Femur (tissue), 1 donor: ENCODE measurements at regions not wholly inside any gene's neighbourhood (a gene's known extent, or its start where the extent isn't known, plus 50 kb on each side); places are given as distances from the start of the nearest gene placed in this dataset.

ENCODE experiments used
- DNase-seq: peaks from one replicate; pipeline ENCODE4 v3.0.0-alpha.2; 2017

GRCh38 chr7:16212610-16213009 lies 208.7 kb downstream of the CRPPA start:
- no peak for DNase-seq

- no peak for DNase-seq
These were observed 209.3 kb downstream of the CRPPA start for GRCh38 chr7:16212032-16212431.

GRCh38 chr7:16211402-16211925 lies 209.9 kb downstream of the CRPPA start:
- no peak for DNase-seq

GRCh38 chr7:16210171-16210570 lies 211.2 kb downstream of the CRPPA start:
- DNase-seq = no peak

GRCh38 chr7:16207321-16207720 lies 214.0 kb downstream of the CRPPA start:
- no peak for DNase-seq

- DNase-seq = no peak
These were observed 215.9 kb downstream of the CRPPA start for GRCh38 chr7:16205466-16205865.

- DNase-seq = no peak
These were observed 216.4 kb downstream of the CRPPA start for GRCh38 chr7:16204953-16205352.

GRCh38 chr7:16203065-16203464 lies 218.3 kb downstream of the CRPPA start:
- DNase-seq = no peak

GRCh38 chr7:16202303-16202702 lies 219.0 kb downstream of the CRPPA start:
- DNase-seq = no peak

- DNase-seq = no peak
These were observed 220.7 kb downstream of the CRPPA start for GRCh38 chr7:16200591-16200990.

GRCh38 chr7:16193631-16194030 lies 227.7 kb downstream of the CRPPA start:
- DNase-seq = no peak

GRCh38 chr7:16189026-16189715 lies 232.2 kb downstream of the CRPPA start:
- no peak for DNase-seq

- DNase-seq = no peak
These were observed 234.2 kb downstream of the CRPPA start for GRCh38 chr7:16187131-16187530.

GRCh38 chr7:16178585-16178984 lies 242.8 kb downstream of the CRPPA start:
- DNase-seq = no peak

GRCh38 chr7:16178092-16178491 lies 243.2 kb downstream of the CRPPA start:
- DNase-seq = no peak

- DNase-seq = no peak
These were observed 247.1 kb downstream of the CRPPA start for GRCh38 chr7:16174253-16174652.

GRCh38 chr7:16172366-16172765 lies 249.0 kb downstream of the CRPPA start:
- DNase-seq = no peak

- DNase-seq = no peak
These were observed 249.4 kb downstream of the CRPPA start for GRCh38 chr7:16171928-16172327.

GRCh38 chr7:16170671-16171070 lies 250.7 kb downstream of the CRPPA start:
- no peak for DNase-seq

GRCh38 chr7:16169537-16169936 lies 251.8 kb downstream of the CRPPA start:
- no peak for DNase-seq

- no peak for DNase-seq
These were observed 253.8 kb downstream of the CRPPA start for GRCh38 chr7:16167526-16167925.

GRCh38 chr7:16144361-16144760 lies 277.0 kb downstream of the CRPPA start:
- DNase-seq = no peak

- no peak for DNase-seq
These were observed 283.4 kb downstream of the CRPPA start for GRCh38 chr7:16137944-16138343.

- no peak for DNase-seq
These were observed 284.4 kb downstream of the CRPPA start for GRCh38 chr7:16136896-16137295.

- no peak for DNase-seq
These were observed 285.7 kb downstream of the CRPPA start for GRCh38 chr7:16135658-16136057.
